ENCODE measurements at regions not wholly inside any gene's neighbourhood (a gene's known extent, or its start where the extent isn't known, plus 50 kb on each side); places are given as distances from the start of the nearest gene placed in this dataset.
"Not testable (repeated sequence)": the region's sequence is repeated elsewhere in the genome, so short reads cannot be mapped to it uniquely, and the experiment has no call there.

DNA sequence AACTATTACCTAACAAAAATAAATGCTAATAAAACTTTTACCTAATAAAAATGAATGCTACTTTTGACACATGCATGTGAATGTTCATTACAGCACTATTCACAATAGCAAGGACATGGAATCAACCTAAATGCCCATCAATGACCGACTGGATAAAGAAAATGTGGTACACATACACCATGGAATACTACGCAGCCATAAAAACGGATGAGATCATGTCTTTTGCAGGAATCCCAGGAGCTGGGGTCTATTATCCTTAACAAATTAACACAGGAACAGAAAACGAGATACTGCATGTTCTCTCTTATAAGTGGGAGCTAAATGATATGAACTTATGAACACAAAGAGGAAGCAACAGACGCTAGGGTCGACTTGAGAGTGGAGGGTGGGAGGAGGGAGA, 88.1 kb upstream of the FAM204A start:
- Histone ChIP-seq H3K9ac (ENCODE audit: low read length) (no peak overlapping the region), H4K8ac (ENCODE audit: low read depth, low read length) (no peak overlapping the region), H3K23ac (ENCODE audit: low read length) (no peak overlapping the region), H3K4me2 (ENCODE audit: low read length) (no peak overlapping the region), H3K27ac (ENCODE audit: low read depth, low read length) (no peak overlapping the region), H2BK120ac (ENCODE audit: low read depth, low read length) (no peak overlapping the region), H2AK5ac (ENCODE audit: low read length) (no peak overlapping the region), H3K36me3 (ENCODE audit: control insufficient read depth, insufficient read depth, low read length) (no peaks in the 10 kb centered on the region), H3K18ac (ENCODE audit: low read length) (no peak overlapping the region), H3K79me2 (ENCODE audit: control insufficient read depth, insufficient read depth, low read length) (no peaks in the 10 kb centered on the region), H3K4me3 (ENCODE audit: low read length) (no peak overlapping the region), H3K4me1 (ENCODE audit: control insufficient read depth, low read depth, low read length) (no peaks in the 10 kb centered on the region), H2BK5ac (ENCODE audit: low read length) (no peak overlapping the region), H3K4ac (ENCODE audit: low read depth, low read length) (no peak overlapping the region), H4K5ac (ENCODE audit: low read length) (no peak overlapping the region), H2BK15ac (replicated peaks; ENCODE audit: low read depth) (no peak overlapping the region), H3K79me1 (ENCODE audit: low read length) (no peaks in the 10 kb centered on the region), H3K56ac (ENCODE audit: low read length) (no peak overlapping the region), H3K27me3 (ENCODE audit: insufficient read depth, low read length, poor library complexity) (no peaks in the 10 kb centered on the region)
- WGBS (ENCODE audit: extremely low coverage, insufficient coverage, low lambda C conversion rate) = no CpG with 5 or more reads among the region's 6 CpGs
- DNase-seq = no peak

DNA sequence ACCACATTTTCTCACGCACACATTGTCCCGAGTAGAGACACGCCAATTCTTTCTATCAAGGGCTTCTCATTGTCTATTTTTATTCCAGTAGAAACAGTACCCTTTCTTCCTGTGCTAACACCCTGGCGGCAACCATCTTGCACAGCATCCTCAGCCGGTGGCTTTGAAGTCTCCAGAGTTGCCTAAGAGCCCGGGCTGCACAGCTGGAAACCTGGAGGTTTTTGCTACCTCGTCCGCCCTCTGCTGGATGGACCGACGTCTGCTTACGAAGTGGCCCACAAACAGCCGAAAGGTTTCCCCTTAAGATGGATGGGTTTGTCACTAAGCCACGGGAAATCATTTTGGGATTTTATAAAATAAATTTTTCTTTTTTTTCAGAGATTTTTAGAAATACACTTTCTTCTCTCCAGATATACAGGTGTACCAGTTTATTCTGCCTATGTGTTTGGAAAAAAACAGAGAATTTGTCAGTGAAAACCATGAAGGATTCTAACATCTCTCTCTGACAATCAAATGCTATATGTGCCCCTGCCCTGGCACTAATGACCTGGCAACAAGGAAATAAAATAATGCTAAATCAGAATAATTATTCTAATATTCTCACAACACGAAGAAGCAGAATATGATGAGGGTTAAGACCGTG, 81.8 kb upstream of the FAM204A start:
- Histone ChIP-seq H4K5ac (ENCODE audit: low read length) (peak overlapping the region; percentile 85), H3K4me1 (ENCODE audit: control insufficient read depth, low read depth, low read length) (no peaks in the 10 kb centered on the region), H3K4me2 (ENCODE audit: low read length) (no peak overlapping the region), H2AK5ac (ENCODE audit: low read length) (no peak overlapping the region), H3K27me3 (ENCODE audit: insufficient read depth, low read length, poor library complexity) (no peaks in the 10 kb centered on the region), H3K56ac (ENCODE audit: low read length) (no peak overlapping the region), H4K8ac (ENCODE audit: low read depth, low read length) (no peak overlapping the region), H3K27ac (ENCODE audit: low read depth, low read length) (no peak overlapping the region), H3K4me3 (ENCODE audit: low read length) (no peak overlapping the region), H3K79me1 (ENCODE audit: low read length) (no peaks in the 10 kb centered on the region), H3K9ac (ENCODE audit: low read length) (no peak overlapping the region), H2BK5ac (ENCODE audit: low read length) (no peak overlapping the region), H2BK120ac (ENCODE audit: low read depth, low read length) (no peak overlapping the region), H2BK15ac (replicated peaks; ENCODE audit: low read depth) (no peak overlapping the region), H3K18ac (ENCODE audit: low read length) (no peak overlapping the region), H3K4ac (ENCODE audit: low read depth, low read length) (no peak overlapping the region), H3K79me2 (ENCODE audit: control insufficient read depth, insufficient read depth, low read length) (no peaks in the 10 kb centered on the region), H3K23ac (ENCODE audit: low read length) (no peak overlapping the region), H3K36me3 (ENCODE audit: control insufficient read depth, insufficient read depth, low read length) (no peaks in the 10 kb centered on the region)
- WGBS (ENCODE audit: extremely low coverage, insufficient coverage, low lambda C conversion rate) = no CpG with 5 or more reads among the region's 15 CpGs
- peak; percentile 97 for DNase-seq

DNA sequence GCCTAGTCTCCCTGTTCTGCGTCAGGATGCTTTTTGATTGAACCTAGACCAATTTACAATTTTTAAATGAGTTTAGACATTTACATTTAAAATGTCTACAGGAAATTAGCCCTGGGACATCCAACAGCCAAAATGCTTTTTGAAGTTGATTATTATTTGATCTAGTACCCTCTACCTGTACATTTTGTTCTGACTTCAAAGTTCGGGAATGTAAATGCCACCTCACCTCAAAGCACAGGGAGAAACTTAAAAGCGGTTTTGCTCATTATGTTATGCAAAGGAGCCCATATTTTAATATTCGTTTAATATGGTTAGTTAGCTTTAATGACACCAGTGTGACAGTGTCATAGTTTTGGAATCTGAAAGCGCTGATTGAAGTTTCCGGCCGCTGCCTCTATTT, 80.1 kb upstream of the FAM204A start:
- Histone ChIP-seq H3K4me2 (ENCODE audit: low read length) (no peak overlapping the region), H3K27me3 (ENCODE audit: insufficient read depth, low read length, poor library complexity) (no peaks in the 10 kb centered on the region), H3K79me1 (ENCODE audit: low read length) (no peaks in the 10 kb centered on the region), H2BK120ac (ENCODE audit: low read depth, low read length) (no peak overlapping the region), H2BK5ac (ENCODE audit: low read length) (no peak overlapping the region), H3K4me3 (ENCODE audit: low read length) (no peak overlapping the region), H3K4ac (ENCODE audit: low read depth, low read length) (no peak overlapping the region), H2BK15ac (replicated peaks; ENCODE audit: low read depth) (no peak overlapping the region), H3K27ac (ENCODE audit: low read depth, low read length) (no peak overlapping the region), H3K23ac (ENCODE audit: low read length) (no peak overlapping the region), H4K5ac (ENCODE audit: low read length) (no peak overlapping the region), H3K9ac (ENCODE audit: low read length) (no peak overlapping the region), H2AK5ac (ENCODE audit: low read length) (no peak overlapping the region), H3K18ac (ENCODE audit: low read length) (no peak overlapping the region), H4K8ac (ENCODE audit: low read depth, low read length) (no peak overlapping the region), H3K4me1 (ENCODE audit: control insufficient read depth, low read depth, low read length) (no peaks in the 10 kb centered on the region), H3K56ac (ENCODE audit: low read length) (no peak overlapping the region), H3K36me3 (ENCODE audit: control insufficient read depth, insufficient read depth, low read length) (no peaks in the 10 kb centered on the region), H3K79me2 (ENCODE audit: control insufficient read depth, insufficient read depth, low read length) (no peaks in the 10 kb centered on the region)
- WGBS (ENCODE audit: extremely low coverage, insufficient coverage, low lambda C conversion rate) = no CpG with 5 or more reads among the region's 7 CpGs
- DNase-seq = no peak

DNA sequence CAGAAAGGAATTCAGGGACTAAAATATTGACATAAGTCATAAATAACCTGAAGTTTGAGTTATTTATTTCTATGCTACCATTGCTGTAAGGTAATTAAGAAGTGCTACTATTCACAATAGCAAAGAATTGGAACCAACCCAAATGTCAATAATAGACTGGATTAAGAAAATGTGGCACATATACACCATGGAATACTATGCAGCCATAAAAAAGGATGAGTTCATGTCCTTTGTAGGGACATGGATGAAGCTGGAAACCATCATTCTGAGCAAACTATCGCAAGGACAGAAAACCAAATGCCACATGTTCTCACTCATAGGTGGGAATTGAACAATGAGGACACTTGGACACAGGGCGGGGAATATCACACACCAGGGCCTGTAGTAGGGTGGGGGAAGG, 77.9 kb upstream of the FAM204A start:
- not testable (repeated sequence) for H2BK5ac ChIP-seq (ENCODE audit: low read length); H3K27ac ChIP-seq (ENCODE audit: low read depth, low read length); H3K4ac ChIP-seq (ENCODE audit: low read depth, low read length); H2AK5ac ChIP-seq (ENCODE audit: low read length); H3K36me3 ChIP-seq (ENCODE audit: control insufficient read depth, insufficient read depth, low read length); H3K4me2 ChIP-seq (ENCODE audit: low read length); H4K5ac ChIP-seq (ENCODE audit: low read length); H2BK15ac ChIP-seq (replicated peaks; ENCODE audit: low read depth); H3K79me2 ChIP-seq (ENCODE audit: control insufficient read depth, insufficient read depth, low read length); H3K18ac ChIP-seq (ENCODE audit: low read length); DNase-seq; H3K4me1 ChIP-seq (ENCODE audit: control insufficient read depth, low read depth, low read length); H3K23ac ChIP-seq (ENCODE audit: low read length); H4K8ac ChIP-seq (ENCODE audit: low read depth, low read length); H2BK120ac ChIP-seq (ENCODE audit: low read depth, low read length); H3K56ac ChIP-seq (ENCODE audit: low read length); H3K4me3 ChIP-seq (ENCODE audit: low read length); H3K79me1 ChIP-seq (ENCODE audit: low read length); H3K9ac ChIP-seq (ENCODE audit: low read length); H3K27me3 ChIP-seq (ENCODE audit: insufficient read depth, low read length, poor library complexity)
- WGBS (ENCODE audit: extremely low coverage, insufficient coverage, low lambda C conversion rate) = no CpG with 5 or more reads among the region's 2 CpGs

DNA sequence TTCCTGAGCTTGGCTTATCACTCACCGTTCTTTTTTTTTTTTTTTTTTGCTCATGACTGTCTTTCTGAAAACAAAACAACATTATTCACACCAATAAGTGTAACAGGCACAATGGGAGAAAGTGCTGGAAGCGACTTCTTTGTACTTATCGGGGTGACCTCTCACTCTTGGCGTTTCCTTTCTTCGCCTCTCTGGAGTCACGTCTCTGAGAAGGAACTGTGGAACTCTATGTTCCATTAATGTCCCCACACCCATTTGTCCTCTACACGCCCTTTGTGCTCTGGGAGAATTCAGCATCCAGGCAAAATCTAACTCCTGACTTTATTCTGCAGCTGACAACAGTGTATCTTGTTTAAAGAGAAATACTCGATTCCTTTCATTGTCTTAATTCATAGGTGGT, 70.8 kb upstream of the FAM204A start:
- Histone ChIP-seq H4K5ac (ENCODE audit: low read length) (no peak overlapping the region), H3K9ac (ENCODE audit: low read length) (no peak overlapping the region), H2BK5ac (ENCODE audit: low read length) (no peak overlapping the region), H3K4me3 (ENCODE audit: low read length) (no peak overlapping the region), H2BK120ac (ENCODE audit: low read depth, low read length) (no peak overlapping the region), H3K36me3 (ENCODE audit: control insufficient read depth, insufficient read depth, low read length) (no peaks in the 10 kb centered on the region), H3K56ac (ENCODE audit: low read length) (no peak overlapping the region), H3K27ac (ENCODE audit: low read depth, low read length) (no peak overlapping the region), H3K79me2 (ENCODE audit: control insufficient read depth, insufficient read depth, low read length) (no peaks in the 10 kb centered on the region), H3K79me1 (ENCODE audit: low read length) (no peaks in the 10 kb centered on the region), H2BK15ac (replicated peaks; ENCODE audit: low read depth) (no peak overlapping the region), H3K18ac (ENCODE audit: low read length) (no peak overlapping the region), H2AK5ac (ENCODE audit: low read length) (no peak overlapping the region), H3K27me3 (ENCODE audit: insufficient read depth, low read length, poor library complexity) (no peaks in the 10 kb centered on the region), H4K8ac (ENCODE audit: low read depth, low read length) (no peak overlapping the region), H3K4me1 (ENCODE audit: control insufficient read depth, low read depth, low read length) (no peaks in the 10 kb centered on the region), H3K4me2 (ENCODE audit: low read length) (no peak overlapping the region), H3K4ac (ENCODE audit: low read depth, low read length) (no peak overlapping the region), H3K23ac (ENCODE audit: low read length) (no peak overlapping the region)
- no peak for DNase-seq
- WGBS (ENCODE audit: extremely low coverage, insufficient coverage, low lambda C conversion rate) = 80% methylated on average over 1 of the region's 8 CpGs

DNA sequence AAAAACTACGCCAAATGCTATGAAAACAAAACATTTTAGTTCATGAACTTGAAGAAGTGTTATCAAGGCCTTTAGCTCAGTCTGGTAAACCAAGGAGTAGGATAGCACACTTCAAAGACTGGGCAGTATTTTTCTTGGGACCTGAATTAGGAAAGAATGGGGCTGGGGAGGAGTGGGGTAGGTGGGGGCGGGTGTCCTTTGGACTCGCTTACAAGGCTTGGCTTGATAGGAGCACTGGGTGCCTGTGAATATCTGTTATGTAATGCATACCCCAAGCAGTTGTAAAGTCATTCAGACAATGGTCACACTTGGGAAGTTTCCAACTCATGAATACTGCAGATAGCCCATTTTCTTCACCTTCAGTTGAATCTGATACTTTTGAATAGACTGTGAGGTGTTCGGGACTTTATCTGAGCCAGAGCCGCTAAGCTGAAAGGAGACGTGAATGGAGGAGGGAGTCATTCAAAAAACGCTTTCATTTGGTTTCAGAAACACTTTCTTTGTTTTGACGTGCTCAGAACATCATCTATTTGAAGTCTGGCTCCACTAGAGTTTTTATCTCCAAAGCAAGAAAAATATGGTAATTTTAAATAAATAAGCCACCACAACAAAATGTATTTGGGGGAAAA, 70.1 kb upstream of the FAM204A start:
- Histone ChIP-seq H2BK5ac (ENCODE audit: low read length) (no peak overlapping the region), H2AK5ac (ENCODE audit: low read length) (no peak overlapping the region), H3K4me3 (ENCODE audit: low read length) (no peak overlapping the region), H4K8ac (ENCODE audit: low read depth, low read length) (peak overlapping the region; percentile 43), H3K4ac (ENCODE audit: low read depth, low read length) (no peak overlapping the region), H3K36me3 (ENCODE audit: control insufficient read depth, insufficient read depth, low read length) (no peaks in the 10 kb centered on the region), H3K23ac (ENCODE audit: low read length) (no peak overlapping the region), H3K27me3 (ENCODE audit: insufficient read depth, low read length, poor library complexity) (no peaks in the 10 kb centered on the region), H3K79me1 (ENCODE audit: low read length) (no peaks in the 10 kb centered on the region), H3K9ac (ENCODE audit: low read length) (no peak overlapping the region), H3K4me2 (ENCODE audit: low read length) (no peak overlapping the region), H2BK15ac (replicated peaks; ENCODE audit: low read depth) (no peak overlapping the region), H3K4me1 (ENCODE audit: control insufficient read depth, low read depth, low read length) (peaks cover 4% of the 10 kb centered on the region), H2BK120ac (ENCODE audit: low read depth, low read length) (no peak overlapping the region), H3K56ac (ENCODE audit: low read length) (no peak overlapping the region), H3K18ac (ENCODE audit: low read length) (no peak overlapping the region), H4K5ac (ENCODE audit: low read length) (no peak overlapping the region), H3K27ac (ENCODE audit: low read depth, low read length) (no peak overlapping the region), H3K79me2 (ENCODE audit: control insufficient read depth, insufficient read depth, low read length) (no peaks in the 10 kb centered on the region)
- DNase-seq = no peak
- no CpG with 5 or more reads among the region's 8 CpGs for WGBS (ENCODE audit: extremely low coverage, insufficient coverage, low lambda C conversion rate)
